ENCODE measurements at regions not wholly inside any gene's neighbourhood (a gene's known extent, or its start where the extent isn't known, plus 50 kb on each side); places are given as distances from the start of the nearest gene placed in this dataset.
"Not testable (repeated sequence)": the region's sequence is repeated elsewhere in the genome, so short reads cannot be mapped to it uniquely, and the experiment has no call there.

DNA sequence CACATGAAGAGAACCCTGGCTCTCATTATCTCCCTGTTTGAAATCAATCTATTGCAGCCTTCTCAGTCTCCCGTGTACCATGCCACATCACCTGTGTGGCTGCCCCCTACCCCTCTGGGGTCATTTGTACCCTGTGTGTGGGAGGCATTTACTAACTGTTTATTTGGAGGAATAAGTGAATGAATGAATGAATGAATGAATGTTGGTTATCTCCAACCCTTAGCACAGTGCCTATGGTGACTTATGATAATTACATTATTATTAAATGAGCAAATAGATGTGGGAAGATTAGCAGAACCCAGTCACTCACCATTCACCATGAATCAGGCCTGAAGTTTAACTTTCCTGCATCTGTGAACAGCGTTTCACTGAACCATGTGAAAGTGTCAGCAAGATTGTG lies 560.8 kb downstream of the MATN1 start:
- no peak overlapping the region for H3K27ac Mint-ChIP-seq
- H3K9me3 Mint-ChIP-seq (ENCODE audit: low read depth), result no peaks in the 10 kb centered on the region
- TF ChIP-seq, protein P1, sequence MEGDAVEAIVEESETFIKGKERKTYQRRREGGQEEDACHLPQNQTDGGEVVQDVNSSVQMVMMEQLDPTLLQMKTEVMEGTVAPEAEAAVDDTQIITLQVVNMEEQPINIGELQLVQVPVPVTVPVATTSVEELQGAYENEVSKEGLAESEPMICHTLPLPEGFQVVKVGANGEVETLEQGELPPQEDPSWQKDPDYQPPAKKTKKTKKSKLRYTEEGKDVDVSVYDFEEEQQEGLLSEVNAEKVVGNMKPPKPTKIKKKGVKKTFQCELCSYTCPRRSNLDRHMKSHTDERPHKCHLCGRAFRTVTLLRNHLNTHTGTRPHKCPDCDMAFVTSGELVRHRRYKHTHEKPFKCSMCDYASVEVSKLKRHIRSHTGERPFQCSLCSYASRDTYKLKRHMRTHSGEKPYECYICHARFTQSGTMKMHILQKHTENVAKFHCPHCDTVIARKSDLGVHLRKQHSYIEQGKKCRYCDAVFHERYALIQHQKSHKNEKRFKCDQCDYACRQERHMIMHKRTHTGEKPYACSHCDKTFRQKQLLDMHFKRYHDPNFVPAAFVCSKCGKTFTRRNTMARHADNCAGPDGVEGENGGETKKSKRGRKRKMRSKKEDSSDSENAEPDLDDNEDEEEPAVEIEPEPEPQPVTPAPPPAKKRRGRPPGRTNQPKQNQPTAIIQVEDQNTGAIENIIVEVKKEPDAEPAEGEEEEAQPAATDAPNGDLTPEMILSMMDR (IDR thresholded peaks at IDR 0.05; ENCODE audit: unreplicated experiment), result no peak
- no peak for DNase-seq (ENCODE audit: low spot score, unreplicated experiment)
- H3K27me3 Mint-ChIP-seq, result peaks cover 8% of the 10 kb centered on the region
- no peaks in the 10 kb centered on the region for H3K4me1 Mint-ChIP-seq (ENCODE audit: low read depth)
- H3K36me3 Mint-ChIP-seq (ENCODE audit: insufficient read depth), result no peaks in the 10 kb centered on the region
- no peak overlapping the region for H3K4me3 Mint-ChIP-seq (ENCODE audit: low read depth)

DNA sequence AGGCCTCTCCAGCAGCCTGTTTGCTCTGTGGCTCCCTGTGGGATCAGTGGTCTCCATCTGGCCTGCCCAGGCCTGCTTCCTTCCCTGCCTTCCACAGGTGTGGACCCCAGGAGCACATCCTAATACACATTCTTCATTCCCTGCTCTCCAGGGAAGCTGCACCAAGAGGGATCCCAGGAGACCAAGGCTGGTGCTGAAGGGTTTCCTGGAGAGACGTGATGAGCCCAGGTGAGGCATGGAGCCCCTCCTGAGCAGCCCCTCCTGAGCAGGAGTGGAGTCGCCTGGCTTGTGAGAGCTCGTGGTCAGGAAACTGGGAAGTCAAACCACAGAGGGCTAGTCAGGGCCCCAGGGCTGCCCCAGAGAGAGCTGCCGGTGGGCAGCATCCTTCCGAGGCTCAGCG lies 561.4 kb downstream of the MATN1 start:
- H3K4me1 Mint-ChIP-seq (ENCODE audit: low read depth), result no peaks in the 10 kb centered on the region
- no peak for DNase-seq (ENCODE audit: low spot score, unreplicated experiment)
- no peaks in the 10 kb centered on the region for H3K36me3 Mint-ChIP-seq (ENCODE audit: insufficient read depth)
- no peak overlapping the region for H3K27ac Mint-ChIP-seq
- TF ChIP-seq, protein P1 (IDR thresholded peaks at IDR 0.05; ENCODE audit: unreplicated experiment), result no peak
- H3K4me3 Mint-ChIP-seq (ENCODE audit: low read depth), result no peak overlapping the region
- H3K9me3 Mint-ChIP-seq (ENCODE audit: low read depth), result no peaks in the 10 kb centered on the region
- H3K27me3 Mint-ChIP-seq, result peaks cover 4% of the 10 kb centered on the region

DNA sequence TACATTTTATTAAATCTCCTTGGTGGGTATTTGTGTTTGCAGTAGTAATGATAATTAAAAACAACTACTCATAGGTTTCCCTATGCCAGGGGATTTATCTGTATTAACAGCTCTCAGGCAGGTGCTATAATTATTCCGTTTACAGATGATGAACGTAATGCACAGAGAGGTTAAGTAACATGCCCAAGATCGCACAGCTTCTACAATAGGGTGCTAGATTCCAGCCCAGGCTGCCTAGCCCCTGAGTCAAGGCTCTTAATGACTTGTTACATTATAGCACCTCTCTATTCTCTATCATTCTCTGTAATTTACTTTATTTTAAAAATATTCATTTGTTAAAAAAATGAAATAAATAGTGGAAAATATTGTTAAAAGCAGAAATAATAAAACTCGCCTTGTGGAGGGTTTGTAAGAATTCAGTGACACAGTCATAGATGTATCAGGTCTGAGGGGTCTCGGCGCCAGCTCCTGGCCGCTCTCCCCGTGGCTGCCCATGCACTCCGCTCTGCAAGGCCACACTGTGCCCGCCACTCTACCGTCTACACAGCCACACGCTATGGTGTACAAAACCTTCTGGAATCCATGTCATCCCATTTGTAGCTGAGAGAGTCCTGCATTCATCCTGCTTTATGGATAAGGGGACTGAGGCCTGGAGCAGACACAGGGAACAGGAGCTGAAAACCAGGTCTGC lies 562.2 kb downstream of the MATN1 start:
- H3K27ac Mint-ChIP-seq, result no peak overlapping the region
- no peak for DNase-seq (ENCODE audit: low spot score, unreplicated experiment)
- H3K9me3 Mint-ChIP-seq (ENCODE audit: low read depth), result no peaks in the 10 kb centered on the region
- TF ChIP-seq, protein P1 (IDR thresholded peaks at IDR 0.05; ENCODE audit: unreplicated experiment), result no peak
- H3K36me3 Mint-ChIP-seq (ENCODE audit: insufficient read depth), result no peaks in the 10 kb centered on the region
- H3K27me3 Mint-ChIP-seq, result peaks cover 4% of the 10 kb centered on the region
- no peak overlapping the region for H3K4me3 Mint-ChIP-seq (ENCODE audit: low read depth)
- H3K4me1 Mint-ChIP-seq (ENCODE audit: low read depth), result no peaks in the 10 kb centered on the region

DNA sequence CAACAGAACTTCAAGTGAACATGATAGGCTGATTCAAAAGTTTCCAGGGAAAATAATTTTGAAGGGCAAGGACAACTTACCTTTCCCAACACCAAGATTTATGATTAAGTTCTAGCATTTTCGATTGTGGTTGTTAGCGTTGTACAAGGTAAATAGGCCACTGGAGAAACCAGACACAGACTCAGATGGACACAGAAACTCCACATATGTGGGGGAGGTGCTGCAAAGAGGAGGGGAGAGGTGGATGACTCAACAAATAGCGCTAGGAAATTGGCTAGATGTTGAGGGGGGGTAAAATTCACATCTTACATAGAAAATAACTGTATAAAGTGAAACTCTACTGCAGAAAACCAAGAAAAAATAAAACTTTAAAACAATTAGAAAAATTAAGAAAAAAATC lies 564.4 kb downstream of the MATN1 start:
- Mint-ChIP-seq H3K4me3 (ENCODE audit: low read depth) (no peak overlapping the region), H3K9me3 (ENCODE audit: low read depth) (peaks cover 4% of the 10 kb centered on the region), H3K27me3 (peaks cover 4% of the 10 kb centered on the region), H3K4me1 (ENCODE audit: low read depth) (no peaks in the 10 kb centered on the region), H3K27ac (no peak overlapping the region), H3K36me3 (ENCODE audit: insufficient read depth) (no peaks in the 10 kb centered on the region)
- no peak for DNase-seq (ENCODE audit: low spot score, unreplicated experiment)
- TF ChIP-seq, protein P1 (IDR thresholded peaks at IDR 0.05; ENCODE audit: unreplicated experiment), result no peak

DNA sequence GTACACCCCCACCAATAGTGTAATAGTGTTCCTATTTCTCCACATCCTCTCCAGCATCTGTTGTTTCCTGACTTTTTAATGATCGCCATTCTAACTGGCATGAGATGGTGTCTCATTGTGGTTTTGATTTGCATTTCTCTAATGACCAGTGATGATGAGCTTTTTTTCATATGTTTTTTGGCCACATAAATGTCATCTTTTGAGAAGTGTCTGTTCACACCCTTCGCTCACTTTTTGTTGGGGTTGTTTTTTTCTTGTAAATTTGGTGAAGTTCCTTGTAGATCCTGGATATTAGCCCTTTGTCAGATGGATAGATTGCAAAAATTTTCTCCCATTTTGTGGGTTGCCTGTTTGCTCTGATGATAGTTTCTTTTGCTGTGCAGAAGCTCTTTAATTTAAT lies 567.7 kb downstream of the MATN1 start:
- not testable (repeated sequence) for DNase-seq (ENCODE audit: low spot score, unreplicated experiment); H3K4me3 Mint-ChIP-seq (ENCODE audit: low read depth); H3K27me3 Mint-ChIP-seq; H3K4me1 Mint-ChIP-seq (ENCODE audit: low read depth); H3K36me3 Mint-ChIP-seq (ENCODE audit: insufficient read depth); H3K27ac Mint-ChIP-seq
- H3K9me3 Mint-ChIP-seq (ENCODE audit: low read depth), result peaks cover 11% of the 10 kb centered on the region

DNA sequence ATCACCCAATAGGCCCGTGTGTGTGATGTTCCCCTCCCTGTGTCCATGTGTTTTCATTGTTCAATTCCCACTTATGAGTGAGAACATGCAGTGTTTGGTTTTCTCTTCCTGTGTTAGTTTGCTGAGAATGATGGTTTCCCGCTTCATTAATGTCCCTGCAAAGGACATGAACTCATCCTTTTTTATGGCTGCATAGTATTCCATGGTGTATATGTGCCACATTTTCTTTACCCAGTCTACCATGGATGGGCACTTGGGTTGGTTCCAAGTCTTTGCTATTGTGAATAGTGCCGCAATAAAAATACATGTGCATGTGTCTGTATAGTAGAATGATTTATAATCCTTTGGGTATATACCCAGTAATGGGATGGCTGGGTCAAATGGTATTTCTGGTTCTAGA lies 568.1 kb downstream of the MATN1 start:
- H3K4me3 Mint-ChIP-seq (ENCODE audit: low read depth); H3K4me1 Mint-ChIP-seq (ENCODE audit: low read depth); H3K27me3 Mint-ChIP-seq; H3K36me3 Mint-ChIP-seq (ENCODE audit: insufficient read depth); DNase-seq (ENCODE audit: low spot score, unreplicated experiment); H3K27ac Mint-ChIP-seq: not testable (repeated sequence)
- H3K9me3 Mint-ChIP-seq (ENCODE audit: low read depth), result peaks cover 11% of the 10 kb centered on the region

All from progenitor cell of endocrine pancreas (in vitro differentiated cells).